ENCODE measurements at regions not wholly inside any gene's neighbourhood (a gene's known extent, or its start where the extent isn't known, plus 50 kb on each side); places are given as distances from the start of the nearest gene placed in this dataset.

GRCh38 chr12:72872238-72872887 is 600.2 kb downstream of the TRHDE start:
- no peaks in the 10 kb centered on the region for H3K4me1 ChIP-seq
- no peaks in the 10 kb centered on the region for H3K27me3 ChIP-seq
- no peak overlapping the region for H3K27ac ChIP-seq
- H3K36me3 ChIP-seq = no peaks in the 10 kb centered on the region
- ATAC-seq (ENCODE audit: low FRiP score in 2 of 2) (no peak), DNase-seq (no peak)
- H3K9me3 ChIP-seq = peaks cover 0 to 12% (median 6%) of the 10 kb centered on the region in 4 donors
- 69% methylated on average over 5 of the region's 5 CpGs for WGBS, 2 donors
- TF ChIP-seq EP300 (IDR thresholded peaks at IDR 0.05) = no peak
- TF ChIP-seq, protein P1, sequence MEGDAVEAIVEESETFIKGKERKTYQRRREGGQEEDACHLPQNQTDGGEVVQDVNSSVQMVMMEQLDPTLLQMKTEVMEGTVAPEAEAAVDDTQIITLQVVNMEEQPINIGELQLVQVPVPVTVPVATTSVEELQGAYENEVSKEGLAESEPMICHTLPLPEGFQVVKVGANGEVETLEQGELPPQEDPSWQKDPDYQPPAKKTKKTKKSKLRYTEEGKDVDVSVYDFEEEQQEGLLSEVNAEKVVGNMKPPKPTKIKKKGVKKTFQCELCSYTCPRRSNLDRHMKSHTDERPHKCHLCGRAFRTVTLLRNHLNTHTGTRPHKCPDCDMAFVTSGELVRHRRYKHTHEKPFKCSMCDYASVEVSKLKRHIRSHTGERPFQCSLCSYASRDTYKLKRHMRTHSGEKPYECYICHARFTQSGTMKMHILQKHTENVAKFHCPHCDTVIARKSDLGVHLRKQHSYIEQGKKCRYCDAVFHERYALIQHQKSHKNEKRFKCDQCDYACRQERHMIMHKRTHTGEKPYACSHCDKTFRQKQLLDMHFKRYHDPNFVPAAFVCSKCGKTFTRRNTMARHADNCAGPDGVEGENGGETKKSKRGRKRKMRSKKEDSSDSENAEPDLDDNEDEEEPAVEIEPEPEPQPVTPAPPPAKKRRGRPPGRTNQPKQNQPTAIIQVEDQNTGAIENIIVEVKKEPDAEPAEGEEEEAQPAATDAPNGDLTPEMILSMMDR (IDR thresholded peaks at IDR 0.05) = no peak
- no peak for TF ChIP-seq POLR2AphosphoS5 (IDR thresholded peaks at IDR 0.05)
- no peak for TF ChIP-seq POLR2A (IDR thresholded peaks at IDR 0.05)
- H3K4me3 ChIP-seq = no peak overlapping the region

- Histone ChIP-seq H3K27me3 (no peaks in the 10 kb centered on the region), H3K27ac (no peak overlapping the region), H3K4me1 (no peaks in the 10 kb centered on the region), H3K9me3 (peaks cover 0 to 12% (median 6%) of the 10 kb centered on the region in 4 donors), H3K36me3 (no peaks in the 10 kb centered on the region), H3K4me3 (no peak overlapping the region)
- TF ChIP-seq, protein P1 (IDR thresholded peaks at IDR 0.05) = no peak
- TF ChIP-seq EP300 (IDR thresholded peaks at IDR 0.05) = no peak
- no peak for TF ChIP-seq POLR2AphosphoS5 (IDR thresholded peaks at IDR 0.05)
- TF ChIP-seq POLR2A (IDR thresholded peaks at IDR 0.05) = no peak
- 85 to 91% methylated on average over 7 of the region's 7 CpGs for WGBS, 2 donors
- ATAC-seq (ENCODE audit: low FRiP score in 2 of 2) (no peak), DNase-seq (no peak)
Measured at GRCh38 chr12:72872996-72873395, 600.8 kb downstream of the TRHDE start.

DNA sequence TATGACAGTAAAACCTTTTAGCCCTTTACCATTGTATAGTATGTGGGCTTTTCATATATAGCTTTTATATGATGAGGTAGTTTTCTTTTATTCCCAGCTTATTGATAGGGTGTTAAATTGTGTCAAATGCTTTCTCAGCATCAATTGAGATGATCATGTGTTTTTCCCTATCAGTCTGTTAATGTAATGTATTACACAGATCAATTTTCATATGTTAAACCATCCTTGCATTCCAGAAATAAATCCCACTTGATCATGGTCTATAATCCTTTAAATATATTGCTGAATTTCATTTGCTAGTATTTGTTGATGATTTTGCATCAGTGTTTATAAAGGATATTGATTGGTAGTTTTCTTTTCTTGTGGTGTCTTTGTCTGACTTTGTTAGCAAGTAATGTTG is 603.9 kb downstream of the TRHDE start:
- TF ChIP-seq, protein P1 (IDR thresholded peaks at IDR 0.05) = no peak
- TF ChIP-seq POLR2AphosphoS5 (IDR thresholded peaks at IDR 0.05) (no peak), EP300 (IDR thresholded peaks at IDR 0.05) (no peak), POLR2A (IDR thresholded peaks at IDR 0.05) (no peak)
- Histone ChIP-seq H3K27ac (no peak overlapping the region), H3K4me3 (no peak overlapping the region), H3K36me3 (no peaks in the 10 kb centered on the region), H3K27me3 (no peaks in the 10 kb centered on the region), H3K9me3 (peaks cover 0 to 15% (median 6%) of the 10 kb centered on the region in 4 donors), H3K4me1 (no peaks in the 10 kb centered on the region)
- no peak for ATAC-seq (ENCODE audit: low FRiP score in 2 of 2)
- no peak for DNase-seq

GRCh38 chr12:72888693-72889092 is 616.5 kb downstream of the TRHDE start:
- ATAC-seq (ENCODE audit: low FRiP score in 2 of 2) (no peak), DNase-seq (no peak)
- 27 to 41% methylated on average over 1 of the region's 1 CpG for WGBS, 2 donors
- no peak overlapping the region for H3K4me3 ChIP-seq
- no peaks in the 10 kb centered on the region for H3K4me1 ChIP-seq
- H3K9me3 ChIP-seq = no peaks in the 10 kb centered on the region
- no peaks in the 10 kb centered on the region for H3K27me3 ChIP-seq
- no peaks in the 10 kb centered on the region for H3K36me3 ChIP-seq
- H3K27ac ChIP-seq = no peak overlapping the region
- TF ChIP-seq, protein P1 (IDR thresholded peaks at IDR 0.05) = no peak
- TF ChIP-seq POLR2AphosphoS5 (IDR thresholded peaks at IDR 0.05) (no peak), EP300 (IDR thresholded peaks at IDR 0.05) (no peak), POLR2A (IDR thresholded peaks at IDR 0.05) (no peak)

DNA sequence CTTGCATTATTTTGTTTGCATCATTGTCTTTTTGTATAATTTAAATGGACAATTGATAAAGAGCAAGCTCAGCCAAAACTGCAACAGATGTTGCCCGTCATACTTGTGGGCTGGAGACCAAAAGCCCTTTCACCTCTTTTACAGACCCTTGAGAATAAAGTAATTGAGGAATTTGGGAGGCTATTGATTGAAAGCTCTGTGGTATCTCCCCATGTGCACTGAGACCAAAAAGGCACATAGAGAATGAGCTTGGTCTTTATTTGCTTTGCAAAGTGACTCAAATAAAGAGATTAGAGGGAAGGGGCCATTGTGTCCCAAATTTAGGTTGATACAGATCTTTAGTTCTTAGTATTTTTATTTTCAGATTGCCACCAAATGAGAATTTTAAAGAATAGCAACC is 617.6 kb downstream of the TRHDE start:
- WGBS, 2 donors = 50 to 76% methylated on average over 1 of the region's 1 CpG
- H3K4me3 ChIP-seq = no peak overlapping the region
- TF ChIP-seq POLR2A (IDR thresholded peaks at IDR 0.05) (no peak), EP300 (IDR thresholded peaks at IDR 0.05) (no peak), POLR2AphosphoS5 (IDR thresholded peaks at IDR 0.05) (no peak)
- TF ChIP-seq, protein P1 (IDR thresholded peaks at IDR 0.05) = no peak
- DNase-seq (no peak), ATAC-seq (ENCODE audit: low FRiP score in 2 of 2) (no peak)
- H3K9me3 ChIP-seq = no peaks in the 10 kb centered on the region
- no peaks in the 10 kb centered on the region for H3K4me1 ChIP-seq
- no peaks in the 10 kb centered on the region for H3K36me3 ChIP-seq
- H3K27ac ChIP-seq = no peak overlapping the region
- H3K27me3 ChIP-seq = no peaks in the 10 kb centered on the region
